Embryonic facial prominence (tissue), 1 donor: ENCODE measurements at regions not wholly inside any gene's neighbourhood (a gene's known extent, or its start where the extent isn't known, plus 50 kb on each side); places are given as distances from the start of the nearest gene placed in this dataset.

Source experiments
- DNase-seq: peaks from one replicate; pipeline ENCODE4 v3.0.0-alpha.2; 2016; ENCODE audit errors: extremely low spot score

DNA sequence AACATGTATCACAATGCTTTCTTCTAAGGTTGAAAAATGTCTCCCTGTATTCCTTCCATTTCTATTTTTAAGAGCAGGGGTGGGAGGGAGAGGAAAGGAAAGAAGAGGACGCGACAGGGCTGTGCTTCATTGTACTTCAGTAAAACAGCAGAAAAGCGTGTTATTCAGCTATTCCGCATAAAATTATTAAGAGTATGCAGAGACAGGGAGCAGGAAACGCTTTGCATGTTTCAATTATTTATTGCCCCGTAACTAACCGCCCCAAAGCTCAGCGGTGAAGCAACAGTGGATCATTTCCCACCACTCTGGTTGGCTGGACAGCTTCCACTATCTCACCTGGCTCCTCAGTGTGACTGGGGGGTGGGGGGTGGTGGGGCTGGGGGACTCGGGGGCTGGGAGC lies 188.9 kb downstream of the TTLL2 start:
- DNase-seq: no peak

DNA sequence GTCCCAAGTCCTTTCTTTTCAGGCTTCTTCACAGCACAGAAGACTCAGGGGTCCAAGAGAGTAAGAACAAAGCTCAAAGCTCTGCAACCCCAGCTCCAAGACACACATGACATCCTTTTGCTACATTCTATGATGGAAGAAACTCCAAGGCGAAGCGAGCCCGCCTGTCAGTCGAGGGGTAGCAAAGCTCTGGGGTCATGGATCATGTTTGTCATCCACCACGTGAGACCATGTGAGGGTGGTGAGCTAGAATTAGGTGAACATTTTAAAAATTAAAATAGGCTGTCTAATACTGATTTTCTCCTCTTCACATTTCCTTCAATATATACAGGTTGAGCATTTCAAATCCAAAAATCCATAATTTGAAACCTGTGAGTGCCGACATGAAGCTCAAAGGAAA lies 189.6 kb downstream of the TTLL2 start:
- DNase-seq: no peak

DNA sequence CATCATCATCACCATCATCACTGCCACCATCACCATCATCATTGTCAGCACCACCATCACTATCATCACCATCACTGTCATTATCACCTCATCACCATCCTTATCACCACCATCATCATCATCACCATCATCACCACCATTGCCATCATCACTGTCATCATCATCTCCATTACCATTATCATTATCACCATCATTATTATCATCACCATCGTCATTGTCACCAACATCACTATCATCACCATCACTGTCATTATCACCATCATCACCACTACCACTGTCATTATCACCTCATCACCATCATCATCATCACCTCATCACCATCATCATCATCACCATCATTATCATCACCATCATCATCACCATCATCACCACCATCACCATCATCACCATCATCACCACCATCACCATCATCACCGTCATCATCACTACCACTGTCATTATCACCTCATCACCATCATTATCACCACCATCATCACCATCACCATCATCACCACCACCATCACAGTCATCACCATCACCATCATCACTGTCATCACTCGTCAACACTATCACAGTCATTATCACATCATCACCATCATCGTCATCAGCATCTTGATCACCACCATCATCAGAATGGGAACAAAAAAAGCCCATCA lies 191.1 kb downstream of the TTLL2 start:
- no peak for DNase-seq

DNA sequence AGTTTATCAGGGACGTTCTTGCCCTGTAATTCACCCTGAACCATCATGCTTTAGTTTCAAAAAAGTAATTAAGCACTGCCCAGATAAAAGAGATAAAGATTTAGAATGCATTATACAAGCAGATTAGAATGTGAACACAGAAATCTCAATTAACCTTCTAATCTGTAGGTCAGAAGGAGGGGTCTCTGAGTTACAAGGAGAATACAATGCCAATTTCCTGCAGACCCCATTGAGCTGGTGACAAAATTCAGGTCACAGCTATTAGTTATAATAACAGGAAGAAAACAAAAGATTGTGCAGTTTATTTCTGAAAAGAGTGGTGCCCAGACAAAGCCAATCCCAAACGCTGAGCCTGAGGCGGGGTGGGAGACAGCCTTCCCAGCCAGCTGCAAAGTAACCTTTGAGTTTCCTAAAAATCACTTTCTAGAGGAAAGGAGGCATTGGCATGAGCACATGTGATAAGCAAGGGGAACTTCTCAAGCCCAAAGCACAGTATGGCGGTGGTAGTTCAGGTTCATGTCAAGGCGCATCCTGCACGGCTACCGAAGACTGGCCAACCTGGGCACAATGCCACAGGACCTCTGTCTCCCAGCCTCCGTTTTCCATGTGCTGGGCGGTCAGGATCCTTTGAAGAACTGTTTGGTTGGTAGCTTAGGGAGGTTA lies 192.5 kb downstream of the TTLL2 start:
- DNase-seq: no peak

DNA sequence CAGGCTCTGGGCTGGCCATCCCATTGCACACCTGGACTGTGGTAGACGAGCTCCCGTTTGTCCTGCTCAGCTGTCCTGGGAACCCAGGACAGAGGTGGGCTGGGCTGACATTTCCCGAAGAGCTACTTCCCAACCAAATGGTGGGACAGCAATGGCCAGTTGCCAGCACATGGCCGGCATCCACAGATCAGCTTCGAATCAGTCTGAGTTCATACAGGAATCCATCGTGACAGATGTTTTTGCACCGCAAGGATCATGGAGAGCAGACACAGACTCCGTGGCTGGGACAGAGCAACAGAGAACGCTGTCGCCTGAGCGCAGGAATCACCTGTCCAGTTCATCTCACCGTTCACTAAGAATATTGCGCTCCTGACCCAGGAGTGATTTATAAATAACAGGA lies 198.5 kb downstream of the TTLL2 start:
- DNase-seq: no peak

DNA sequence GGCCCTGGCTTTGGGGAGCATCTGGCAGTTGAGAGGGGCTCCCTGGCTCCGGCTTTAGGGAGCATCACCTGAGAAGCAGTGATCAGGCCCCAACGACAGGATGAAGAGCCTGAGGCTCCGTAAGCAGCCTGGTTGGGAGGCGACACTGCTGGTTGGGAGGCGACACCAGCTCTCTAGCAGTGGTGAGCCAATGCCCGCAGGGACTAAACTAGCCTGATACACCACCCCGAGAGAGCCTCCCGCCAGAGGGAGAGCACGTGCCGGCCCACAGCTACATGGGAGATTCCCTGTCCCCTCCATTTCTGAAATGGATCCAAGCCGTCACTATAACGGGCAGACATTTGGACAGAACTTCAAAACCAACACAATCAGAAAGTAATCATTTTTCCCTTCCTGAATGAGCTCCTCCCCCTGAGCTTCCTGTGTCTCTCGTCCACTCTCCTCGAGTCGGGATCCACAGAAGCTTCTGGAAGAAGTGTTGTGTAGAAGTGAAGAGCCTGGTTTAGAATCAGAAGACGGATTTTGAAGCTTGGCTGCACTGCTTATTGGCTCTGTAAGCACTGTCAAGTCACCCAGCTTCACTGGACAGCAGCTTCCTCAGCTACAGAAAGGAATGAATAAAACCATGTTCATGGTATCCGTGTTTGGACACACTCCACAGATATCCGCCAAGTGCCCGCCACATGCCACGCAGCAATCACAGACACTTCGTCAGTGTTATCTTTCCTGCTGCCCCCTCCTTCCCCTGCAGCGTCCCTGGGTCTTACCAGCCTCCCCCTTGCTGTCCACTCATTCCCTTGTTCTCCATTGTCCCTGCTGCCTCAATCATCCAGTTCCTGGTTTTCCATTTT lies 199.6 kb downstream of the TTLL2 start:
- no peak for DNase-seq

DNA sequence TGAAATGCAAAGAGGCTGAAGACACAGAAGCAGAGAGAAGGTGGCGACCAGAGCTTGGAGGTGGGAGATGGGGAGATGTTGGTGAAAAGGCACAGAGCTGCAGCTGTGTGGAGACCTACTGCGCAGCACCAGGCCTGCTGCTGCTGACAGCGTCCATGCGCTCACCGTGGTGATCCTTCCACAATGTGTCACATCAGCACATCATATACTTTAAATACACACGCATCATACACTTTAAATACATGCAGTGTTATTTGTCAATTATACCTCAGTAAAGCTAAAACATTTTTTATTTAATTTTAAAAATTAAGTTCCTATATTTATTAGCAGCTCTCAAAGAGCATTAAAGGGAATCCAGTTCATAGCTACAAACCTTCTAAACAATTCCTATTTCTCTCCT lies 200.9 kb downstream of the TTLL2 start:
- DNase-seq: no peak

DNA sequence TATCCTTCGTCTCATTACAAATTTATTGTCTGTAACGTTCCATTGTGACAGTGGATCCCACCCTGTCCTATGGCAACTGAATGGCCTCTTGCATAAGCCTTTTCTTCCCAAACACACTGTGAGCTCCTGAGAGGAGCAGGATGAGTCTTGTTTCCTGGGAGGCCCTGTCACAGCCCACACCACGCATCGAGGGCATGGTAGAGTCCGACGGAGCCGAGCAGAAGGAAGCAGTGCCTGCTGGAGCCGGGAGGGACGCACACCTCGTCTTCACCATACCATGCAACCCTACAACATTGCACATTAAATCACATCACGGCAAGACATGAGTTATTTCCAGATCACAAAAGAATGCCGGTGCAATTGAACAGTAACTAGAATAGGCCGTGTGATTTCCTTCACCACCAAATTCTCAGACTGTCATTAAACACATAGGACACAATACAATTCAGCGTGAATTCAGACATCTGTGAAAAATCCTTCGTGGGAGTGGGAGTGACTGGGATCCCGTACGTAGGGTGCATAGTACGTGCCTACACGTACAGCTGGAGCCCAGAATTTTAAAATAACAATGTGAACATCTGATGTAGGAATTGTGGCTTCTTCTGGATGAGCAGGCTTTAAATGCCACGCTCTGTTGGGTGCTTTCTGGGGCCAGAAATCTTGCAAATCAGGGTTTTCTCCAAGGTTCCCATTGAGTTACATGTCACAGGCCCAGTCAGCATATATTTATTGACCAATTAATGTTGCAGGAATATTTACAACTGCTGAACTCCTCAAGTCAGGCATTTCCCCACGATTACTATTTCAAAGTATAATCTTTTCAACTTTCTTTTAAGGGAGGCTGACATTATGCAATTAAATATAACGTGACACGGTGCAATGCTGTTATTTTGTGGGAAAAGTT lies 201.8 kb downstream of the TTLL2 start:
- DNase-seq: no peak

DNA sequence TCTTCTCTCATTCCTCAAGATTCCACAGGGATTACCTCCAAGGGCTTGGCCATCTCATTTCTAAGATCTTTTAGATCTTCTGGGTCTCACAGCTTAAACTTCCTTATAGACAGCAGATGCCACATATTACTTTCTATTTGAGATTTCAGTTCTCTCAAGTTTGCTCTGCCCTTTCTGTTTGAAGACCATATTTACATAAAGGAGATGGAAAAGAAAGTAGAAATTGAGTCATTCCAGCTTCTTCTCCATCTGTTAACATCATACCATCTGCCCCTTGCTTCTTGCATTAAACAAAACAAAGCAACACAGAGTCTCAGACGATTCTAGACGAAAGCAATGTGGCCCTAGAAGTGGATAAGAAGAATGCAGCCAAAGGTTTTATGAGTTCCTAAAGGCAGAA lies 203.4 kb downstream of the TTLL2 start:
- DNase-seq: no peak

DNA sequence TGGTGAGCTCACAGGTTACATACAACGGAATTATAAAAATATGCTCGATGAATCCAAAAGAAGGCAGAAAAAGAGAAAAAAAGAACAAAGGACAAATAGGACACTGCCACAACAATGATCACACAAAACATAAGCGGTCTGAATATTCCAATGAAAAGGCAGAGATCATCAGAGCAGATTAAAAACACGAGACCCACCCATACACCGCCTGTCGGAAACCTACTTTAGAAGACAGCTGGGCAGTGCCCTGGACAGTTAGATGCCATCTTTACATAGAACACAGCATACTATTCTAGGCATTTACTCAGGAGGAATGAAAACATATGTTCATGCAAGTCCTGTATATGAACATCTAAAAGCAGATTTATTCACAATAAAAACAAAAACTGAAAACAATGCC lies 204.1 kb downstream of the TTLL2 start:
- DNase-seq: no peak

DNA sequence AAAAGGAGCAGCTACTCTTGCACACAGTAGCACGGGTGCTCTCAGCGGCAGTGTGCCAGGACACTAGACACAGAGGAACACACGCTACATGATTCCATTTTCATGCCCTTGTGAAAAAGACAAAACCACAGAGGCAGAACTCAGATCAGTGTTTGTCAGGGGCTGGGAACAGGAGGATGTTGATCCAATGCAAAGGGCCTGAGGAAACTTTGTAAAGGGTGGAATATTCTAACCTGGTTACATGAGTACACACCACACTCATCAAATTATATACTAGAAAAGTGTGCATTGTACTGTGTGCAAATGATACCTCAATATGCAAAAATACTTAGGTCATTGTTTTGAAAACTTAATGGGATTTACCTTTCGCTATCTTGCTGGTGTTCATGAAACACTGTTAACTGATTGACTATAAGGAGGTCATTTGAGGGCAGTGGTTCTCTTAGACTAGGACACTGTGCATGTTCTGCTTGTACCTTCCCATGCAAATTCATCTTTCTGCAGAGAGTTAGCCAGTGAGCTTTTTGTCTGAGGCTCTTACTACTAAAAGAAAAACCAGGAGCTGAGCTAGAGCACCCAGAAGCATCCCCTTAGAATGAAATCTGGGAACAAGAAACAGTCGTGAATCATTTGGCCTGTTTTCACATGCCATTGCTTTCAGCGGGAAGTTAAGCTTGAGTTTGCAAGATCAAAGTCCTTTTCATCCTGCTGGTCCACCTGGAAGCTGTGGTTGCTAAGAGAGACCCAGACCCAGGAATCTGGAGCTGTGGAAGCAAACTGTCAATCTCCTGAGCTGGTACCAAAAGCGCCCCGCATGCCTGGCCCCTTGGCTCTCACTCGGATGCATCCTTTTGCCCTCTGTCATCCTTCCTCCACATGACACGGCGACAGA lies 204.8 kb downstream of the TTLL2 start:
- DNase-seq: no peak

DNA sequence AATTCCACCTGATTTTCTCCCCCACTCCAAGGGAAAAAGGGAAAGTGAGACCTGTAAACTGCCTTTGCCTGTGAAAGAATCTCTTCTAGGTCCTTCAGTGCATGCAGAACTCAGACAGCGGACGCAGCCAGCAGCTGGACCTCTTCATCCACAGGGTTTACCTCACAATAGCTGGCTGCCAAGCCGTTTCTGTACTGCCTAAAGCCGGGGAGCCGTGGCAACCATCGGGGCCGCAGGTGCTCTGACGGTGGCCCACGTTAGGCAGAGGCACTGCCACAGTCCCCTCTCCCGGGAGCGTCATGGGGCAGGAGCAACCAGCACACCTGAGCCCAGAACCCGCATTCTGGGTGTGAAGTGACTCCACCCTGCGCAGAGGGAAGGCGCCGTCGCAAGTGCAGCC lies 206.1 kb downstream of the TTLL2 start:
- DNase-seq: no peak

DNA sequence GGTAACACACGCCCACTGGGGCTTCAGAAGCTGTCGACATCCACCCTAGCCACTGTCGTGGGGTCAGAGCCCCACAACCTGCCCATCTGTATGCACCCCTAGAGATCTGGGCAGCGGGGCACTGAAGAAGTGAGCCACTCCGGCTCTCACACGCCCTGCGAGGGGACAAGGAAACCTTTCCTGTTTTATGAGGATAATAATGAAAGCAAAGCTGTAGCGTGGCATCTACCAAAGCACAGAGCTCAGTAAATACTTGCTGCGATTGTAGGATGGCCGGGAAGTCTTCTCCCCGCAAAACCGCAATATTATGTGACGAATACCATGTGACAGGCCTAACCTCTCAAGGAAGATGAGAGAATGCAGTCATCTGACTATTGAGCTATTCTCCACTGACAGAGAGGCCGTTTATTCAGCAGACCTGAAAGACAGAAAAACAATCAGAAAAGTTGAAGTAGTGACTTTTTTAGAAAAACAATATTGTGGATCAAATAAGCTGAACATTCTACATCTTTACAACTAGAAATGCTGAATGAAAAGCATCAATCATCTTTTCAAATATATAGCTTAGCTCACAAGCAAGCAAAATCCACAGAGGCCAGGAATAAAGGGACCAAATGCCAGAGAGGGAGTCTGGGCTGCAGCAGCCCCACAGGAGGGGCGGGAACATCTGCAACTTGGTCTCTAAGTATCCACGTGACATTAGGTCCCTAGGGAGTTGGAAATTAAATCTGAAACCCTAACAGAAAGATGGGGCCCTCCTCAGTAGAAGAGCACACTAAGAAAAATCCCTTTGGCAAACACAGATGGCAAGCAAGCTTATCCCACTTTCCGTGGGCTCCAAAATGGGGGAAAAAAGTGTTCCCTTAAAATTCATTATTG lies 207.8 kb downstream of the TTLL2 start:
- DNase-seq: no peak

DNA sequence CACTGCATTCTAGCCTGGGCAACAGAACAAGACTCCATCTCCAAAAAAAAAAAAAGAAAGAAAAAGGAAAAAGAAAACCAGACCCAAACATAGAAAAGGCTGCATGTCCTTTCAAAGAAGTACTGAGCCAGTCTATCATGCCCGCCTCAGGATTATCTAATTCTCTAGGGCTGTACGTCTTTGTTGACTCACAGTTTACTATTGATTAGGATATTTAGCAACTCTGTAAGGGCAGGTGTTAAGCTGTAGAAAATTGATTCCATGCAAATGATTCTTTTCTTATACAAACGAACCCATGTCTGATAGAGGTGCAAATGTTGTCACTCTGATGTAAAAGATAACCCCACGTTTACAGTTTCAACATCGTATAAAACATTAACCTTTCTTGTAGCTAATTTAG lies 209.0 kb downstream of the TTLL2 start:
- no peak for DNase-seq

DNA sequence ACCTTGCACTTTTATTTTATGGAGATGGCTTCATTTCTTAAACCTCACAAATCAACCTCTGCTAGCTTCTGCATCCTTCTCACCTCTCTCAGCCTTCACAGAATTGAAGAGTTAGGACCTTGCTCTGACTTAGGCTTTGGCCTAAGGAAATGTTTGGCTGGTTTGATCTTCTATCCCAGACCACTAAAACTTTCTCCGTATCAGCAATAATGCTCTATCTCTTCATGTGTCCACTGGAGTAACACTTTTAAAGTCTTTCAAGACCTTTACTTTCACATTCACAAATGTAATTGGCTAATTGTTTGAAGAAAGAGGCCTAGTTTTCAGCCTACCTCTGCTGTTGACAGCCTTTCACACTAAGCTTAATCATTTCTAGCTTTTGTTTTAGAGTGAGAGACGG lies 212.9 kb downstream of the TTLL2 start:
- DNase-seq: no peak

DNA sequence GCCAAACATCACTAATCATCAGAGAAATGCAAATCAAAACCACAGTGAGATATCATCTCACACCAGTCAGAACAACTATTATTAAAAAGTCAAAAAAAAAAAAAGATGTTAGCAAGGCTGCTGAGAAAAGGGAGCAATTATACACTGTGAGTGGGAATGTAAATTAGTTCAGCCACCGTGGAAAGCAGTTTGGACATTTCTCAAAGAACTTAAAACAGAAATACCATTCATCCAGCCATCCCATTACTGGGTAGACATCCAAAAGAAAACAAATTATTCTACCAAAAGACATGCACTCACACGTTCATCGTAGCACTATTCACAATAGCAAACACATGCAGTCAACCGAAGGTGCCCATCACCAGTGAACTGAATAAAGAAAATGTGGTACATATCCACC lies 213.9 kb downstream of the TTLL2 start:
- no peak for DNase-seq

DNA sequence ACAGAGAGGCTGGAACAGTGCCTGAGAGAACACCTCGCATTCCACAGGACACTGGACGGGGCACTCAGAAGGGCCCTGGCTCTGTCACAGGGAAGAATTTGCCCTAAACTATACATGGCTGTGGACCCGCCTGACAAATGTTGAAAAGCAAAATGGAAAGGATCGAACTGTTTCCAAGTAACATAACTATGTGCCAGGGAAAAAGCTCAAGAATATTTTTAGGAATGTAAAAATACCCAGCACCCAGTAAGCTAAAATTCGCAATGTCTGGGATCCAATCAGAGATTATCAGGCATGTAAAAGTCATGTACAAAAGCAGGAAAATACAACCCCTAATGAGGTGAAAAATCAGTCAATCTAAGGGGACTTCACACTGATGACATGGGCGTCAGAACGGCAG lies 215.9 kb downstream of the TTLL2 start:
- no peak for DNase-seq

DNA sequence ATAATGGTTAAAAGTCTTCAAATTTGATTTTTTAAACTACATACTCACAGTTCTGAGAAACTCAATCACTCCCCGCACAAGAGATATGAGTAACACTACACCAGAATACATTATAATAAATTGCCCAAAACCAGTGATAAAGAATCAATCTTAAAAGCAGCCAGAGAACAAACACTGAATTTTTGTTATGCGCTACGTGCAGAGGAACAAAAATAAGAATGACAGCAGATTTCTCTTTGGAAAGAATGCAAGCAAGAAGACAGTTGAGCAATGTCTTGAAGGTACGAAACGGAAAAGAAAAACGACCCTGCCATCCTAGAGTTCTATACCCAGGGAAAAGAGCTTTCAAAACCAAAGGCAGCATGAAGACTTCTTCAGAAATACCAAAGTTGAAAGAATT lies 216.7 kb downstream of the TTLL2 start:
- no peak for DNase-seq

DNA sequence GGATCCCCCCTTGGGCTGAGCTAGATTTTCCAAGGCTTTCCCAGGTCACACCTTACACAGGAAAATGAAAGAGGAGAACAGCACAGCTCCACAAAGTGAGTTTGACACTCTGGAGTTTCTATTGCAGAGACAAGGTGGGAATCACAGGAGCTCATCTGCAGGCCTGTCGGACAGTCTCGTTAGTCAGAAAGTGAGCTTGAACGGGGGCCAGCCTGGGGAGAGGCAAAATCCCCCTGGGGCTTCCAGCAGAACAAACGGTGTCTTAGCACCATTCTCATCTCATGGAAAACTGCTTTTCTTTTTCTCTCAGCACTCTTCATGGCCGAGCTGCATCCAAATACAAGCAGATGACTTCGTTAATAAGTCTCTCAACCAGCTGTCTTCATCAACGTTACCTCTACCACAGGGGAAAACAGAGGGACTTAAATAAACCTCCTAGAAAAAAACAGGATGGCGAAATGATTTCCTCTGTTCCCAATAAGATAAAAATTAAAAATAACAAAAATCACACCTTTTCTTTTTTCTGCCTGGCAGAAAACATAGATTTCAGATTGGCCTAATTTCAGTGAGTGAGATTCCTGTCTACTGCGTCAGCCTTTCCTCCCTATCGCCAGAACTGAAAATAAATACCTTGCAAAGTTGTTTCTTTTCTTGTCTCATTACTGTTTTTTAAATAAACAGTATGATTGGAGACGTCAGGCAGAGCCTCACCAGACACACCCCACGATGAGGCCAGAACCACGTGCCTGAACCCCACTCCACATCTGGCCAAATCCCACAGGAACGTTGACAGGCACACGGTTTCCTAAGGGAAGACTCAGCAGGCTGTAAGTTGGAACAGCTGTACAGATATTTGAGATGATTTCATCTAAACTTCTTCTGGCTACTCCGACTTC lies 219.0 kb downstream of the TTLL2 start:
- DNase-seq: no peak
